ENCODE measurements at regions not wholly inside any gene's neighbourhood (a gene's known extent, or its start where the extent isn't known, plus 50 kb on each side); places are given as distances from the start of the nearest gene placed in this dataset.

DNA sequence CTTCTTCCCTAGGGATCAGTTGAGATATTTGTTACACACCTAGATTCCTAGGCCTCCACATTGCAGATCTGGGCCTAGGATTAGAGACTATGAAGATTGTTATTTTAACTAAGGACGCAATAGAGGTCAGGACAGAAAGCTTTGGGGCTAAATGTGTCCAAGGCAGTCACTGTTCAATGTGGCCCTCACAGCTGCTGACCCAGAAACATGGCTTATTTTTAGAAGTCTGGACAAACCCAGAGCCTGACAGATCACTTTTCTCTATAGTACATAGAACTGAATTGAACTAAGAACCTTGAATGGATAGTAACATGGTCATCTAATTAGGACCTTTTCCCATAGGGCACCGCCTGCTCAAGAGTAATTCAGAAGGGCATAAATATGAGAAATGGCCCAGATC, 146.6 kb upstream of the AUTS2 start:
- TF ChIP-seq CTCF (IDR thresholded peaks at IDR 0.05) (no peak), POLR2A (IDR thresholded peaks at IDR 0.05) (no peak)

Measured in ovary (tissue), 3 donors.